ENCODE measurements at regions not wholly inside any gene's neighbourhood (a gene's known extent, or its start where the extent isn't known, plus 50 kb on each side); places are given as distances from the start of the nearest gene placed in this dataset.
"Not testable (repeated sequence)": the region's sequence is repeated elsewhere in the genome, so short reads cannot be mapped to it uniquely, and the experiment has no call there.

GRCh38 chr7:64469673-64470072, 93.2 kb downstream of the ZNF680 start:
- TF ChIP-seq ZNF274 (IDR thresholded peaks at IDR 0.05; ENCODE audit: low read depth, low read length) = no peak
- H3K4me3 ChIP-seq (ENCODE audit: low read length) = no peak overlapping the region

- no peak for TF ChIP-seq ZNF274 (IDR thresholded peaks at IDR 0.05; ENCODE audit: low read depth, low read length)
- H3K4me3 ChIP-seq (ENCODE audit: low read length) = no peak overlapping the region
These were observed 97.3 kb downstream of the ZNF680 start for GRCh38 chr7:64465551-64465950.

- TF ChIP-seq ZNF274 (IDR thresholded peaks at IDR 0.05; ENCODE audit: low read depth, low read length) = no peak
- H3K4me3 ChIP-seq (ENCODE audit: low read length) = peak overlapping the region; percentile 8; the same call in 1 of the 2 replicates
These were observed 99.1 kb downstream of the ZNF680 start for GRCh38 chr7:64463636-64464375.

GRCh38 chr7:64459858-64460257, 103.0 kb downstream of the ZNF680 start:
- not testable (repeated sequence) for H3K4me3 ChIP-seq (ENCODE audit: low read length)

GRCh38 chr7:64433590-64433989, 119.8 kb downstream of the ZNF736 start:
- TF ChIP-seq ZNF274 (IDR thresholded peaks at IDR 0.05; ENCODE audit: low read depth, low read length) = no peak
- no peak overlapping the region for H3K4me3 ChIP-seq (ENCODE audit: low read length)

- TF ChIP-seq ZNF274 (IDR thresholded peaks at IDR 0.05; ENCODE audit: low read depth, low read length) = no peak
These were observed 118.1 kb downstream of the ZNF736 start for GRCh38 chr7:64431838-64432237.

GRCh38 chr7:64429232-64429631, 115.5 kb downstream of the ZNF736 start:
- 0 out of 2 replicates have a peak, but pooled peaks have one; percentile 26 for TF ChIP-seq ZNF274 (IDR thresholded peaks at IDR 0.05; ENCODE audit: low read depth, low read length)

More at GRCh38 chr7:64431838-64432237, 118.1 kb downstream of the ZNF736 start:
- no peak overlapping the region for H3K4me3 ChIP-seq (ENCODE audit: low read length)

GRCh38 chr7:64425436-64425835, 111.7 kb downstream of the ZNF736 start:
- H3K4me3 ChIP-seq (ENCODE audit: low read length) = not testable (repeated sequence)

More at GRCh38 chr7:64429232-64429631, 115.5 kb downstream of the ZNF736 start:
- no peak overlapping the region for H3K4me3 ChIP-seq (ENCODE audit: low read length)

GRCh38 chr7:64407148-64407547, 93.4 kb downstream of the ZNF736 start:
- no peak overlapping the region for H3K4me3 ChIP-seq (ENCODE audit: low read length)
- no peak for TF ChIP-seq ZNF274 (IDR thresholded peaks at IDR 0.05; ENCODE audit: low read depth, low read length)
